Type B pancreatic cell (in vitro differentiated cells): ENCODE measurements at regions not wholly inside any gene's neighbourhood (a gene's known extent, or its start where the extent isn't known, plus 50 kb on each side); places are given as distances from the start of the nearest gene placed in this dataset.

Experiments
- DNase-seq: peaks from one replicate; pipeline ENCODE4 v3.0.0; 2021; ENCODE audit warnings: mixed read lengths; ENCODE audit not compliant: unreplicated experiment; ENCODE audit errors: extremely low spot score
- H3K27ac Mint-ChIP-seq: 2 replicates; pipeline ENCODE4 v1.8.0; 2021; ENCODE audit warnings: mild to moderate bottlenecking, mixed read lengths
- H3K27me3 Mint-ChIP-seq: 2 replicates; pipeline ENCODE4 v1.8.0; 2021; ENCODE audit warnings: mixed read lengths
- H3K36me3 Mint-ChIP-seq: 2 replicates; pipeline ENCODE4 v1.8.0; 2021; ENCODE audit warnings: mixed read lengths
- H3K4me1 Mint-ChIP-seq: one replicate; pipeline ENCODE4 v1.8.0; 2021; ENCODE audit warnings: mixed read lengths; ENCODE audit not compliant: unreplicated experiment
- H3K4me3 Mint-ChIP-seq: 2 replicates; pipeline ENCODE4 v1.8.0; 2021; ENCODE audit warnings: mild to moderate bottlenecking, mixed read lengths
- H3K9me3 Mint-ChIP-seq: 2 replicates; pipeline ENCODE4 v1.8.0; 2021; ENCODE audit warnings: mixed read lengths
- TF ChIP-seq, protein P1 (sequence below): fragments of 200-600 bp; sonication (generic); conservative IDR thresholded peaks from 2 replicates; pipeline ENCODE4 v1.5.0; 2021; ENCODE audit warnings: antibody characterized with exemption, mild to moderate bottlenecking

DNA sequence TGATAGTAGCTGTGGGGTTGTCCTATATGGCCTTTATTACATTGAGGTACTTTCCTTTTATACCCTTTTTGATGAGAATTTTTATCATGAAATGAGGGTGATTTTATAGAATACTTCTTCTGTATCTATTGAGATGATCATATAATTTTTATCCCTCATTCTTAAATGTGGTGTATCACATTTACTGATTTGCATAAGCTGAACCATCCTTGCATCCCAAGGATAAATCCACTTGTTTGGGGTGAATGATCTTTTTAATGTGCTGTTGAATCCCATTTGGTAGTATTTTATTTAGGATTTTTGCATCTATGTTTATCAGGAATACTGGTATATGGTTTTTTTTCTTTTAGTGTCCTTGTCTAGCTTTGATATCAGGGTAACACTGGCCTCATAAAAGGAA, 84.5 kb upstream of the IL6 start:
- Mint-ChIP-seq H3K36me3 (no peaks in the 10 kb centered on the region), H3K27ac (no peak overlapping the region), H3K9me3 (peaks cover 23% of the 10 kb centered on the region), H3K27me3 (no peaks in the 10 kb centered on the region), H3K4me1 (no peaks in the 10 kb centered on the region), H3K4me3 (no peak overlapping the region)
- TF ChIP-seq, protein P1, sequence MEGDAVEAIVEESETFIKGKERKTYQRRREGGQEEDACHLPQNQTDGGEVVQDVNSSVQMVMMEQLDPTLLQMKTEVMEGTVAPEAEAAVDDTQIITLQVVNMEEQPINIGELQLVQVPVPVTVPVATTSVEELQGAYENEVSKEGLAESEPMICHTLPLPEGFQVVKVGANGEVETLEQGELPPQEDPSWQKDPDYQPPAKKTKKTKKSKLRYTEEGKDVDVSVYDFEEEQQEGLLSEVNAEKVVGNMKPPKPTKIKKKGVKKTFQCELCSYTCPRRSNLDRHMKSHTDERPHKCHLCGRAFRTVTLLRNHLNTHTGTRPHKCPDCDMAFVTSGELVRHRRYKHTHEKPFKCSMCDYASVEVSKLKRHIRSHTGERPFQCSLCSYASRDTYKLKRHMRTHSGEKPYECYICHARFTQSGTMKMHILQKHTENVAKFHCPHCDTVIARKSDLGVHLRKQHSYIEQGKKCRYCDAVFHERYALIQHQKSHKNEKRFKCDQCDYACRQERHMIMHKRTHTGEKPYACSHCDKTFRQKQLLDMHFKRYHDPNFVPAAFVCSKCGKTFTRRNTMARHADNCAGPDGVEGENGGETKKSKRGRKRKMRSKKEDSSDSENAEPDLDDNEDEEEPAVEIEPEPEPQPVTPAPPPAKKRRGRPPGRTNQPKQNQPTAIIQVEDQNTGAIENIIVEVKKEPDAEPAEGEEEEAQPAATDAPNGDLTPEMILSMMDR: no peak
- no peak for DNase-seq

DNA sequence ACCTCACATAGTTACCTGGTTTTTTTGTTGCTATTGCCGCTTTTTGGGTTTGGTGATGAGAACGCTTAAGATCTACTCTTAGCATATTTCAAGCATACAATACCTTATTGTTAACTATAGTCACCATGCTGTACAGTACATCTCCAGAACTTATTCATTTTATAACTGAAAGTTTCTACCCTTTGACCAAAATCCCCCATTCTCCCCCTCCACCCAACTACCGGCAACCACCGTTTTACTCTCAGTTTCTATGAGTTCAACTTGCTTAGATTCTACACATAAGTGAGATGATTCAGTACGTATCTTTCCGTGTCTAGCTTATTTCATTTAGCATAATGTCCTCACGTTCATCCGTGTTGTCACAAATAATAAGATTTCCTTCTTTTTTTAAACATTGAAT, 86.7 kb upstream of the IL6 start:
- H3K9me3 Mint-ChIP-seq: peaks cover 18% of the 10 kb centered on the region
- no peaks in the 10 kb centered on the region for H3K27me3 Mint-ChIP-seq
- no peaks in the 10 kb centered on the region for H3K4me1 Mint-ChIP-seq
- no peak for DNase-seq
- TF ChIP-seq, protein P1: no peak
- H3K4me3 Mint-ChIP-seq: no peak overlapping the region
- no peak overlapping the region for H3K27ac Mint-ChIP-seq
- no peaks in the 10 kb centered on the region for H3K36me3 Mint-ChIP-seq

DNA sequence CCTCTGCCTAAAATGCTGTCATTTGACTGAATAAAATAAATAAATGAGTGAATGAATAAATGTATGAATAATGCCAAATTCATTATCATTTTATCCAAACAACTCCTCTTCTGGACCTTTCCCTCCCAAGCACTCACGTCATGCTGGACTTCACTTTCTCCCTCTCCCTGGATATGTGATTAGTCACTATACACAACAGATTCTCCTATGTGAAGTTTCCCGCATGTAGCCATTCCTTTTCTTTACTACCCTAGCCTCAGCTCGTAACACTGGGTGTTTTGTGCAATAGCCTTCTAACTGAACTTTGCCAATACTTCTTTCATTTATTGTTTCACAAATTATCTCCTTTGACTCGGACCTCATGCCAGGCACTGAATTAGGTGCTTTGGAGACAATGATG, 87.6 kb upstream of the IL6 start:
- Mint-ChIP-seq H3K27me3 (peaks cover 3% of the 10 kb centered on the region), H3K36me3 (no peaks in the 10 kb centered on the region), H3K4me3 (no peak overlapping the region), H3K9me3 (peaks cover 18% of the 10 kb centered on the region), H3K4me1 (no peaks in the 10 kb centered on the region), H3K27ac (no peak overlapping the region)
- DNase-seq: no peak
- TF ChIP-seq, protein P1: no peak

DNA sequence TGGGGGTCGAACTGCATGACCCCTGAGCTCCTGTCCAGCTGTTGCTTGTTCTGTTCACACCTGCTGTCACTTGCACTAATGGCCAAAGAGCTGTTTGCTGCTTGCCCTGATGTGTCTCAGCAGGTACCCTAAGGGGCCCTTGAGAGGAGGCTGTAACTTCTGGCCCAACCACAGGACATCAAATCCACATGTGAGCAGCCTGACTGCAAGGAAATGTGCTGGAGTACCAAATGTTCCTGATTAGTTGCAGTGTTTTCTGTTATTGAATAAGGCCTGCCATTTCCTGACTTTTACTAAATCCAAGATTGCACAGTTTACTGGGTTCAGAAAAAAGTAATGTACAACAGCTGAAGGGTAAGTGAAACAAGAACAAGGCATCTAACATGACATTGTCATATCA, 91.7 kb upstream of the IL6 start:
- no peaks in the 10 kb centered on the region for H3K36me3 Mint-ChIP-seq
- TF ChIP-seq, protein P1: no peak
- no peak overlapping the region for H3K4me3 Mint-ChIP-seq
- H3K27me3 Mint-ChIP-seq: peaks cover 7% of the 10 kb centered on the region
- no peaks in the 10 kb centered on the region for H3K4me1 Mint-ChIP-seq
- H3K27ac Mint-ChIP-seq: no peak overlapping the region
- H3K9me3 Mint-ChIP-seq: peaks cover 6% of the 10 kb centered on the region
- DNase-seq: no peak

DNA sequence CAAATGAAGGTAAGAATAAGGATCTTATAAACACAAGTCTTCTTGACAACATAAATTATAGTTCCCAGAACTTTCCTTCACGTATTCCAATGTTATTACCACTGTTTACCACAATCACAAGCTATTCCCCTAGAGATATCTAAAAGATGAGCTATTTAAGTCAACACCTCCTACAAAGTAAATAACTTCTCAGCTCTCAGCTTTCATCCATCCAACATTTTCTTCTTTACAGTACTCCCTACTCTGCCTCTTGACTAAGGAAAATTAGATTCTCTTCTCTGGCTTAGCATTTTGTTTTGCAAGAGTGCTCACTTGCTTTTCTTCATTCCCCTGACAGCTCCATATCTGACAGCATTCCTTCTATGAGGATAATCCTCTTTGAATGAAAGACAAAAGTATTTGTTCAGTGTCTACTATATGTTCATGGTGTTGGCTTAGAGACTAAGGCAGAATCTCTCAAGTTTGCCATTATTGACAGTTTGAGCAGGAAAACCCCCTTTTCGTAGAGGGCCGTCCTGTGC, 93.0 kb upstream of the IL6 start:
- Mint-ChIP-seq H3K9me3 (peaks cover under 1% of the 10 kb centered on the region), H3K36me3 (no peaks in the 10 kb centered on the region), H3K4me1 (no peaks in the 10 kb centered on the region), H3K4me3 (no peak overlapping the region), H3K27ac (no peak overlapping the region), H3K27me3 (peaks cover 7% of the 10 kb centered on the region)
- no peak for DNase-seq
- TF ChIP-seq, protein P1: no peak

DNA sequence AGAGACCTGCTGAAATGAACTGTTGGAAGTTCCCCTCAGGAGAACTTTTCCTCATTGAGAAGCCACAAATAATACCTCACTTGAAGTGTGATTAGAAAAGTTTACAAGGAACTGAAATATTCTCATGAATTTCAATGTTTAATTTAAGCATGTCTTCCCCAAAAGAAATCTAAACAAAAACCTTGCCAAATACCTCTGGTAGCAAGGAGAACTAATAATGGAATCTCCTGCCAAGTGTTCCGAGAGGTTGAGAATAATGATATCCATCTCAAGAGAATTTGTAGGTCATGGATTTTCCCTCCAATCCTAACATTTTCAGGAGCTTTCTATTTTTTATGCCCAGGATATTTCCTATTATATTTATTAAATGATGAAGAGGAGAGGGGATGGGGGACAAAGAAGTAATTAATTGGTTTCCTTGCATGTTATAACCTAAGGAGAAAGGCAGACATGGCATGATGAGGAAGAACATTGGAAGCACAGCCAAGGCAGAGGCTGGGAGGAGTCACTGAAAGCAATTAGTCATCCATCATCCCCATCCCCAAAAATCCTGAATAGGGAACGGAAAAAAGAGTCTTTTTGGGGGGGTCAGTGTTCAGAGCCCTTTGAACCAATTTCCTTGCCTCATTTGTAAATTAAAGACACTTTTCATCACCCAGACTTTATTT, 93.6 kb upstream of the IL6 start:
- Mint-ChIP-seq H3K4me1 (no peaks in the 10 kb centered on the region), H3K27me3 (peaks cover 7% of the 10 kb centered on the region), H3K4me3 (no peak overlapping the region), H3K27ac (no peak overlapping the region), H3K36me3 (no peaks in the 10 kb centered on the region), H3K9me3 (no peaks in the 10 kb centered on the region)
- TF ChIP-seq, protein P1: no peak
- no peak for DNase-seq
